K562 (cell line): ENCODE measurements at regions not wholly inside any gene's neighbourhood (a gene's known extent, or its start where the extent isn't known, plus 50 kb on each side); places are given as distances from the start of the nearest gene placed in this dataset.
"Not testable (repeated sequence)": the region's sequence is repeated elsewhere in the genome, so short reads cannot be mapped to it uniquely, and the experiment has no call there.

Experiments used
- ATAC-seq: fragments of 200-7000 bp; cut with Tn5 transposase; 3 replicates; pipeline ENCODE4 v1.9.1; 2020; ENCODE audit warnings: moderate library complexity
- BruUV-seq: library from RNA; stranded (reverse); fragments of 400-500 nt; replicated peaks from 2 replicates; lab custom pipeline; 2021; lab: Mats Ljungman, UMichigan
- CTCF ChIA-PET: fragments of 300-600 bp; formaldehyde crosslinking; extraction: SDS; loops from one replicate; lab custom pipeline; 2021; ENCODE audit warnings: low intra/inter-chr PET ratio; lab: Yijun Ruan, JAX
- POLR2A ChIA-PET: fragments of 300-600, 350-650 bp; sonication (Branson Sonifier 250); formaldehyde crosslinking; extraction: SDS; loops from one replicate; lab custom pipeline; 2021; ENCODE audit warnings: antibody characterized with exemption, inconsistent platforms; lab: Yijun Ruan, JAX
- DNase-seq, 4 experiments: peaks; one replicate each; pipeline versions ENCODE4 v3.0.0 to v3.0.0-alpha.2; 2011 to 2018; ENCODE audit warnings: low spot score in 3 of 4, mixed read lengths in 3 of 4; ENCODE audit errors: extremely low read depth in 1 of 4
- FAIRE-seq: peaks from 2 replicates; lab custom pipeline; 2011; peaks lifted over from hg19 to GRCh38; lab: Jason Lieb, UNC
- H2AFZ ChIP-seq: 2 replicates; pipeline ENCODE4 v1.6.0; 2011; ENCODE audit warnings: low read depth, low read length, control low read depth, inconsistent platforms
- H3K27ac ChIP-seq: fragments of 200-600 bp; 3 replicates; pipeline ENCODE4 v1.8.0; 2011; ENCODE audit warnings: low read depth, mild to moderate bottlenecking, control low read depth, inconsistent platforms, low read length, moderate library complexity, mixed read lengths; ENCODE audit errors: extremely low read depth
- H3K27me3 ChIP-seq, 2 experiments: fragments of 300-600 bp in 1 of 2; 2 replicates in 1 of 2; 3 replicates in 1 of 2; pipeline versions ENCODE4 v1.6.0 to v1.8.0; 2011; ENCODE audit warnings: inconsistent platforms in 2 of 2, low read length in 2 of 2, mild to moderate bottlenecking in 1 of 2, mixed read lengths in 1 of 2, moderate library complexity in 1 of 2; ENCODE audit not compliant: control insufficient read depth in 2 of 2, insufficient read depth in 2 of 2
- H3K36me3 ChIP-seq: fragments of 300-600 bp; 3 replicates; pipeline ENCODE4 v1.8.0; 2011; ENCODE audit warnings: mild to moderate bottlenecking, low read length, inconsistent platforms; ENCODE audit not compliant: control insufficient read depth, insufficient read depth
- H3K4me1 ChIP-seq, 2 experiments: fragments of 200-600 bp in 1 of 2; replicated peaks in 1 of 2; 2 replicates in 1 of 2; 3 replicates in 1 of 2; pipeline versions ENCODE4 v1.5.1 to v1.8.0; 2011; ENCODE audit warnings: inconsistent platforms in 2 of 2, low read length in 2 of 2, mild to moderate bottlenecking in 1 of 2, mixed read lengths in 1 of 2, moderate library complexity in 1 of 2; ENCODE audit not compliant: control insufficient read depth in 2 of 2, insufficient read depth in 2 of 2
- H3K4me2 ChIP-seq: 2 replicates; pipeline ENCODE4 v1.6.1; 2011; ENCODE audit warnings: low read length, control low read depth, inconsistent platforms, mixed read lengths; ENCODE audit not compliant: insufficient read depth
- H3K4me3 ChIP-seq: fragments of 200-600 bp; sonication (generic), shearing (Covaris generic); 2 replicates; pipeline ENCODE4 v1.5.1; 2016; ENCODE audit warnings: control low read depth, inconsistent platforms
- H3K79me2 ChIP-seq: fragments of 200-600 bp; 3 replicates; pipeline ENCODE4 v1.8.0; 2011; ENCODE audit warnings: low read length, inconsistent platforms; ENCODE audit not compliant: control insufficient read depth, insufficient read depth
- H3K9ac ChIP-seq, 2 experiments: 2 replicates each; pipeline versions ENCODE4 v1.6.0 to v1.6.1; 2011; ENCODE audit warnings: low read depth in 2 of 2, low read length in 2 of 2, control low read depth in 1 of 2, inconsistent platforms in 1 of 2, mild to moderate bottlenecking in 1 of 2, mixed read lengths in 1 of 2; ENCODE audit not compliant: insufficient read depth in 1 of 2
- H3K9me1 ChIP-seq: one replicate; pipeline ENCODE4 v1.6.0; 2011; ENCODE audit warnings: inconsistent platforms, mild to moderate bottlenecking, low read length, moderate library complexity; ENCODE audit not compliant: control insufficient read depth, insufficient read depth
- H3K9me3 ChIP-seq: replicated peaks from 2 replicates; pipeline ENCODE4 v1.5.1; 2011; ENCODE audit warnings: low read depth, low read length, inconsistent platforms; ENCODE audit not compliant: control insufficient read depth, insufficient read depth
- H4K20me1 ChIP-seq: replicated peaks from 2 replicates; pipeline ENCODE4 v1.6.1; 2011; ENCODE audit warnings: low read length, inconsistent platforms, mixed read lengths; ENCODE audit not compliant: control insufficient read depth, insufficient read depth
- MEIS2 ChIP-seq: fragments of 450-650 bp; IDR thresholded peaks from 2 replicates; pipeline ENCODE4 v1.6.1; 2014; ENCODE audit warnings: mild to moderate bottlenecking; ENCODE audit not compliant: partially characterized antibody
- WGBS: fragments of 100-300 bp; shearing (Covaris generic); methylation state at CpG from one replicate; pipeline ENCODE4 v1.1.6; 2016; ENCODE audit warnings: low coverage, mixed read lengths; ENCODE audit not compliant: insufficient coverage; ENCODE audit errors: missing lambda C conversion rate; 5-methylcytosine and 5-hydroxymethylcytosine counted together
- in situ Hi-C: fragments of 300-500 bp; cut with MboI; formaldehyde crosslinking; loops from 4 replicates; pipeline ENCODE4 v1.15.0; 2018; ENCODE audit warnings: inconsistent platforms, mixed read lengths
- intact Hi-C: fragments of 100-400 bp; cut with micrococcal nuclease; formaldehyde crosslinking; loops from 2 replicates; pipeline ENCODE4 v1.14.2; 2022

GRCh38 chr6:57904356-57904755 lies 586.9 kb downstream of the PRIM2 start:
- peak; percentile 13 for TF ChIP-seq MEIS2
- H3K36me3 ChIP-seq, H2AFZ ChIP-seq, H4K20me1 ChIP-seq, H3K9me1 ChIP-seq, H3K27ac ChIP-seq, DNase-seq, intact Hi-C loops, H3K4me3 ChIP-seq, CTCF ChIA-PET, BruUV-seq, H3K9ac ChIP-seq, POLR2A ChIA-PET, H3K4me1 ChIP-seq, FAIRE-seq, H3K27me3 ChIP-seq, ATAC-seq, in situ Hi-C loops, H3K9me3 ChIP-seq, H3K4me2 ChIP-seq, H3K79me2 ChIP-seq: not testable (repeated sequence)
- 3% methylated on average over 6 of the region's 6 CpGs for WGBS

GRCh38 chr6:57915300-57915699 lies 597.9 kb downstream of the PRIM2 start:
- H3K4me3 ChIP-seq, H3K9me3 ChIP-seq, H3K4me2 ChIP-seq, H3K9me1 ChIP-seq, H3K9ac ChIP-seq, H3K4me1 ChIP-seq, intact Hi-C loops, H4K20me1 ChIP-seq, H3K27ac ChIP-seq, POLR2A ChIA-PET, in situ Hi-C loops, H3K79me2 ChIP-seq, FAIRE-seq, BruUV-seq, H3K27me3 ChIP-seq, H3K36me3 ChIP-seq, ATAC-seq, DNase-seq, CTCF ChIA-PET, H2AFZ ChIP-seq: not testable (repeated sequence)
